Endodermal cell (in vitro differentiated cells): ENCODE measurements at regions not wholly inside any gene's neighbourhood (a gene's known extent, or its start where the extent isn't known, plus 50 kb on each side); places are given as distances from the start of the nearest gene placed in this dataset.

Experiments used
- DNase-seq: peaks from one replicate; pipeline ENCODE4 v3.0.0-alpha.2; 2017
- H3K27ac ChIP-seq: 2 replicates; pipeline ENCODE4 v1.5.1; 2013; ENCODE audit warnings: mild to moderate bottlenecking, low read depth, low read length, moderate library complexity
- H3K27me3 ChIP-seq: 2 replicates; pipeline ENCODE4 v1.6.1; 2013; ENCODE audit warnings: mild to moderate bottlenecking, low read length, moderate library complexity; ENCODE audit not compliant: insufficient read depth, control insufficient read depth, poor library complexity, severe bottlenecking
- H3K36me3 ChIP-seq: 2 replicates; pipeline ENCODE4 v1.7.0; 2013; ENCODE audit warnings: mild to moderate bottlenecking, low read length, moderate library complexity; ENCODE audit not compliant: control insufficient read depth, insufficient read depth
- H3K4me1 ChIP-seq: one replicate; pipeline ENCODE4 v1.7.0; 2013; ENCODE audit warnings: low read length; ENCODE audit not compliant: control insufficient read depth, insufficient read depth
- H3K4me3 ChIP-seq: 2 replicates; pipeline ENCODE4 v1.5.1; 2013; ENCODE audit warnings: mild to moderate bottlenecking, low read length, moderate library complexity
- H3K9ac ChIP-seq: 2 replicates; pipeline ENCODE4 v1.6.1; 2013; ENCODE audit warnings: mild to moderate bottlenecking, low read length, moderate library complexity; ENCODE audit not compliant: poor library complexity, severe bottlenecking; ENCODE audit errors: extremely low read depth
- H3K9me3 ChIP-seq: 2 replicates; pipeline ENCODE4 v1.6.1; 2013; ENCODE audit warnings: mild to moderate bottlenecking, low read length, moderate library complexity; ENCODE audit not compliant: control insufficient read depth
- H3K27ac Mint-ChIP-seq: 2 replicates; pipeline ENCODE4 v1.8.0; 2020; ENCODE audit warnings: mixed read lengths
- H3K27me3 Mint-ChIP-seq: 2 replicates; pipeline ENCODE4 v1.8.0; 2021; ENCODE audit warnings: mild to moderate bottlenecking, mixed read lengths; ENCODE audit not compliant: insufficient read depth
- H3K36me3 Mint-ChIP-seq: 2 replicates; pipeline ENCODE4 v1.8.0; 2020; ENCODE audit warnings: low read depth, mixed read lengths
- H3K4me1 Mint-ChIP-seq: 2 replicates; pipeline ENCODE4 v1.8.0; 2020; ENCODE audit warnings: mixed read lengths
- H3K4me3 Mint-ChIP-seq: 2 replicates; pipeline ENCODE4 v1.8.0; 2020; ENCODE audit warnings: mild to moderate bottlenecking, moderate library complexity, mixed read lengths
- H3K9me3 Mint-ChIP-seq: 2 replicates; pipeline ENCODE4 v1.8.0; 2020; ENCODE audit warnings: mild to moderate bottlenecking, mixed read lengths
- CTCF ChIP-seq: fragments of 200-600 bp; sonication (generic); conservative IDR thresholded peaks from 2 replicates; pipeline ENCODE4 v1.5.0; 2021; ENCODE audit warnings: antibody characterized with exemption, mild to moderate bottlenecking
- WGBS, 2 experiments: methylation state at CpG; one replicate each; pipeline versions ENCODE4 v1.1.5 to v1.1.7; 2013; ENCODE audit warnings: missing lambda C conversion rate in 2 of 2, mixed read lengths in 1 of 2; ENCODE audit not compliant: insufficient coverage in 1 of 2, insufficient read length in 1 of 2; 5-methylcytosine and 5-hydroxymethylcytosine counted together

- Histone ChIP-seq H3K9me3 (no peaks in the 10 kb centered on the region), H3K4me3 (no peak overlapping the region), H3K4me1 (no peaks in the 10 kb centered on the region), H3K9ac (no peak overlapping the region), H3K27me3 (no peaks in the 10 kb centered on the region), H3K36me3 (no peaks in the 10 kb centered on the region), H3K27ac (peak overlapping the region; percentile 61)
- Mint-ChIP-seq H3K4me3 (no peak overlapping the region), H3K36me3 (no peaks in the 10 kb centered on the region), H3K27ac (no peak overlapping the region), H3K4me1 (peaks cover 8% of the 10 kb centered on the region), H3K9me3 (no peaks in the 10 kb centered on the region), H3K27me3 (no peaks in the 10 kb centered on the region)
- no peak for TF ChIP-seq CTCF
- WGBS, 2 experiments, result 90% methylated on average over 1 of the region's 1 CpG; no CpG with 5 or more reads in 1 of the 2 experiments
- DNase-seq, result no peak
Observed at GRCh38 chr18:28715206-28715605, 538.3 kb upstream of the CDH2 start.

DNA sequence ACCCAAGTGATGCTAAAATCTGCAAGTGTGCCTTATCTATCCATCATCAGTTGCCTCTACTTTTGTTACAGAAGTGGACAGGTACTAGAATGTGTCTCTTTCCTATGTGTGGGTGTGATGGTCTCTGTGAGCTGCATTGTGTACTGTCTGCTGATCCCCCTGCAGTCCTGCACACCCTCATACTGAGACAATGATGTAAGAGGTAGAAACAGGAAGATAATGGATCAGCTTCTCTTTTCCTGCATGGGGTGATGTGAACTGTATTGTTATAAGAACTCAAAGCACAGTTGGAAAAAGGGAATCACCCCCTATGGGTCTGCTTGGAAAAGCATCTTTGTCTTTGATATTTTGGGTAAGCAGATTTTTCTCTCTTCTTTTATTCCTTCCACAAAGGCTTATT, 537.6 kb upstream of the CDH2 start:
- TF ChIP-seq CTCF, result no peak
- peaks cover 8% of the 10 kb centered on the region for H3K4me1 Mint-ChIP-seq
- H3K4me3 Mint-ChIP-seq, result no peak overlapping the region
- no peak for DNase-seq
- Histone ChIP-seq H3K27me3 (no peaks in the 10 kb centered on the region), H3K36me3 (no peaks in the 10 kb centered on the region), H3K9me3 (no peaks in the 10 kb centered on the region), H3K4me1 (no peaks in the 10 kb centered on the region), H3K4me3 (no peak overlapping the region), H3K9ac (no peak overlapping the region), H3K27ac (peak overlapping the region; percentile 61)
- no peak overlapping the region for H3K27ac Mint-ChIP-seq
- no peaks in the 10 kb centered on the region for H3K27me3 Mint-ChIP-seq
- no peaks in the 10 kb centered on the region for H3K36me3 Mint-ChIP-seq
- no peaks in the 10 kb centered on the region for H3K9me3 Mint-ChIP-seq

GRCh38 chr18:28712796-28713425, 536.0 kb upstream of the CDH2 start:
- no peaks in the 10 kb centered on the region for H3K36me3 Mint-ChIP-seq
- H3K27ac Mint-ChIP-seq, result no peak overlapping the region

More at GRCh38 chr18:28712796-28713425, 536.0 kb upstream of the CDH2 start:
- WGBS, 2 experiments, result 80 to 92% methylated on average over 2 to 4 of the region's 4 CpGs
- Mint-ChIP-seq H3K27me3 (no peaks in the 10 kb centered on the region), H3K9me3 (no peaks in the 10 kb centered on the region), H3K4me1 (peaks cover 8% of the 10 kb centered on the region), H3K4me3 (no peak overlapping the region)
- Histone ChIP-seq H3K4me1 (no peaks in the 10 kb centered on the region), H3K27ac (no peak overlapping the region), H3K36me3 (no peaks in the 10 kb centered on the region), H3K27me3 (no peaks in the 10 kb centered on the region), H3K9me3 (no peaks in the 10 kb centered on the region), H3K9ac (no peak overlapping the region), H3K4me3 (no peak overlapping the region)
- no peak for TF ChIP-seq CTCF
- no peak for DNase-seq
